NT2/D1 (cell line): ENCODE measurements at regions not wholly inside any gene's neighbourhood (a gene's known extent, or its start where the extent isn't known, plus 50 kb on each side); places are given as distances from the start of the nearest gene placed in this dataset.

Source experiments
- DNase-seq: peaks from one replicate; pipeline ENCODE4 v3.0.0-alpha.2; 2011; ENCODE audit warnings: low read depth, low spot score
- H3K27me3 ChIP-seq: 2 replicates; pipeline ENCODE4 v1.6.0; 2011; ENCODE audit warnings: mild to moderate bottlenecking; ENCODE audit not compliant: insufficient read length, insufficient read depth
- H3K36me3 ChIP-seq: 2 replicates; pipeline ENCODE4 v1.6.1; 2011; ENCODE audit warnings: mild to moderate bottlenecking, low read length, mixed read lengths; ENCODE audit not compliant: insufficient read depth, insufficient read length
- H3K4me1 ChIP-seq: 2 replicates; pipeline ENCODE4 v1.5.1; 2011; ENCODE audit not compliant: insufficient read depth, insufficient read length
- H3K4me3 ChIP-seq: 2 replicates; pipeline ENCODE4 v1.5.1; 2011; ENCODE audit warnings: low read depth; ENCODE audit not compliant: insufficient read length
- H3K9ac ChIP-seq: 2 replicates; pipeline ENCODE4 v1.6.0; 2011; ENCODE audit warnings: low read depth; ENCODE audit not compliant: insufficient read length
- H3K9me3 ChIP-seq: 2 replicates; pipeline ENCODE4 v1.5.1; 2011; ENCODE audit warnings: mild to moderate bottlenecking, low read length; ENCODE audit not compliant: insufficient read depth
- SUZ12 ChIP-seq: IDR thresholded peaks from 2 replicates; pipeline ENCODE4 v1.6.1; 2011; ENCODE audit not compliant: insufficient read length, insufficient read depth; ENCODE audit errors: extremely low read depth
- YY1 ChIP-seq: IDR thresholded peaks from 2 replicates; pipeline ENCODE4 v1.6.1; 2011; ENCODE audit not compliant: insufficient read length, insufficient read depth
- ZNF274 ChIP-seq: IDR thresholded peaks from 2 replicates; pipeline ENCODE4 v1.6.1; 2011; ENCODE audit warnings: mild to moderate bottlenecking, low read depth, low read length

DNA sequence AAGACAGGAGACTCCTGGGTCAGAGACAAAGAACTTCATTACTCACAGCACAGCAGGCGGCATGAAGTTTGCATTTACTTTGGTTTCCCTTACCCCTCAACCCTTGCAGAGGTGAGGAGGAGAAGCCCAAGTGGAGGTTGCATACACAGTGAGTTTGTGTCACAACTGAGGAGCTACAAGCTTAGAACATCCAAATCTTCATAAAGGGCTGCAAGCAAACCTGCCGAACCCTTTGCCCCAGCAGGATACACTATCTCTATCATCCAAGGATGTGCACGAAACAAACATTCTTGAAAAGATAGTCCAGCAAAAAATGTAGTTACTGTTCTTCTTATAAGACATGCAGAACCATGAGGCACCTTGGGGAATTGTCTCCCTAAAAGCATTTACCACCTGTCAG is 493.5 kb downstream of the SETD4 start:
- peaks cover 14% of the 10 kb centered on the region; the same call in 1 of the 2 replicates for H3K9me3 ChIP-seq
- no peak for DNase-seq
- no peak overlapping the region for H3K4me3 ChIP-seq
- no peaks in the 10 kb centered on the region for H3K27me3 ChIP-seq
- H3K9ac ChIP-seq: no peak overlapping the region
- no peaks in the 10 kb centered on the region for H3K36me3 ChIP-seq
- TF ChIP-seq YY1 (no peak), ZNF274 (no peak), SUZ12 (no peak)
- peaks cover 9% of the 10 kb centered on the region for H3K4me1 ChIP-seq

DNA sequence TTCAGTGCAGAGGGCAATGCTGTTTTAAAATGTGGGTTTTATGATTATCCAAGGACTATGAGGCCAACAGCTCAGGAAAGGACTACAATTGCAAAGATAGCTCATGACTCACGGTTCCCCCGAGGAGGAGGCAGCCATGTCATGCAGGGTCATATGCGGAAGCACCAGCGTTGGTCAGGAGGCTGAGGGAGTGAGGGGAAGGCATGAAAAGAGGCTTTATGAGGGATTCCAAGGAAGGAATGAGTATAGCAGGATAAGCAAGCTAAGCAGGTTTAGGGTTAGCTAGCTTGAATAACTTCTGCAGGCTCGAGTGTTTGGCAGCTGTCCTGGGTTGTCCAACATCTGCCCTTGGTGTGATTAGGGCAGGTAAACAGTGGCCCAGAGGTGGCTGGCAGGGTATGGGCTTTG is 495.1 kb downstream of the SETD4 start:
- Histone ChIP-seq H3K36me3 (no peaks in the 10 kb centered on the region), H3K27me3 (no peaks in the 10 kb centered on the region), H3K4me3 (no peak overlapping the region), H3K9ac (no peak overlapping the region), H3K4me1 (peaks cover 9% of the 10 kb centered on the region), H3K9me3 (peaks cover 14% of the 10 kb centered on the region; the same call in 1 of the 2 replicates)
- DNase-seq: peak; percentile 27
- TF ChIP-seq YY1 (peak; percentile 49), SUZ12 (no peak)

DNA sequence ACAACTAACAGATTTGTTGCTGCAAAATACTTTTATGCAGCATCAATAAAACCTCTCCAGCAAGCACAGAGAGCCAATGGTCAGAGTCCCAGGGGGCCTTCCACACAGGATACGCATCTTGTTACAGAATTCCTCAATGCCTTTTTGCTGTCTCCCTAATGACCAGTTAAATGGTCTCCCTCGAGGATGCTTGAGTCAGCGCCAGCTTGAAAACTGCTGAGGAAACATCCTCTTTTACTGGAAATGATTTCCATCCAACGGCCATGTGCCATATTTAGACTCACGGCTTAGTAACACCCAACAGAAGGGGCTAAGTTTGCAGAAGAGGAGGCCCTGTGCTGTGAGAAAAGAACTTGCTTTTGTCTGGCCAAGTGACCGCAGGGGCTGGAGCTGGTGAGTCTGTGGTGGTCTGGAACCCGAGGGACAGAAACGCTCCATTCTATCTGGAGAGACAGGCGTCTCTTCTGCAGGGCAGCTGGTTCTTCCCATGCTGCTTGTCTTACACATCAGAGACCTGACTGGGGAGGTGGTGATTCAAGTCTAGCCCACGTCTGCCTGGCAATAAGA is 496.4 kb downstream of the SETD4 start:
- Histone ChIP-seq H3K36me3 (no peaks in the 10 kb centered on the region), H3K4me1 (peaks cover 9% of the 10 kb centered on the region), H3K9me3 (peaks cover 14% of the 10 kb centered on the region; the same call in 1 of the 2 replicates), H3K27me3 (no peaks in the 10 kb centered on the region), H3K4me3 (no peak overlapping the region), H3K9ac (no peak overlapping the region)
- TF ChIP-seq YY1 (no peak), SUZ12 (no peak), ZNF274 (no peak)
- DNase-seq: no peak

DNA sequence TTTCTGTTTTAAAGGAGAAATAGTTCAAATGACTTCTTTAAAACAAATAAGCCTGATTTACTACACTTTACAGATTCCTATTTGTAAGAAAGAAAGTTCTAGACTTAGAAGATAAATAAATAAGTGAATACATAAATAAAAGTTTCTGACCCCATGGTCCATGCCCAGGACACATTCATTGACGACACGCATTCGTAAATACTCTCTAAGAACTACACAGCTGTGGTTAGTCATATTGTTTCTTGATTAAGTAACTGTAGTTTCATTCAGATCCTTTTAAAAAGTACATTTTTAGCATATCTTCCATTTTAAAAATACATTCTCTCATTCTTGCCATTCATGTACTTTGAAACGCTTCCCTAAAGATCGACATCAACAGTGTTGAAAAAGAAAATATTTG is 497.4 kb downstream of the SETD4 start:
- peaks cover 13% of the 10 kb centered on the region; the same call in 1 of the 2 replicates for H3K9me3 ChIP-seq
- no peak overlapping the region for H3K9ac ChIP-seq
- H3K27me3 ChIP-seq: no peaks in the 10 kb centered on the region
- no peak for DNase-seq
- TF ChIP-seq YY1 (no peak), SUZ12 (no peak), ZNF274 (no peak)
- H3K4me1 ChIP-seq: peaks cover 9% of the 10 kb centered on the region
- H3K36me3 ChIP-seq: no peaks in the 10 kb centered on the region
- H3K4me3 ChIP-seq: no peak overlapping the region

DNA sequence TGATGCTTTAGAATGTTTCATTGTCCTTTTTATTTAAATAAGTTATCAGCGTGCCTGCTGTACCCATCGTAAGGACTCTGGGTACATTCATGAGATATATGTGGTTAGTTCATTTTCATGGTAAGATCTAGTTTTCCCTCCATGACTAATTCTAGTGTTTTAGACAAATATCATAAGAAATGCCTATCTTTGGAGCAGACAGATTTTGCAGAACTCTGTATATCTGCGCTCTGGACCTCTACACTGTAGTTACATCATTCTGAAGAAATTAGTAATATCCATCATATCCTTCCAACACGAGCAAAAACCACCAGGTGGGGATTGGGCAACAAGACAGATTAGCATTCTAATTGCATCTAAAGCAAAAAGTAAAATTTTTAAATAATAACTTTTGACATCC is 499.2 kb downstream of the SETD4 start:
- H3K9me3 ChIP-seq: no peaks in the 10 kb centered on the region
- no peak for DNase-seq
- TF ChIP-seq ZNF274 (no peak), YY1 (no peak), SUZ12 (no peak)
- no peak overlapping the region for H3K9ac ChIP-seq
- H3K36me3 ChIP-seq: no peaks in the 10 kb centered on the region
- no peak overlapping the region for H3K4me3 ChIP-seq
- H3K27me3 ChIP-seq: no peaks in the 10 kb centered on the region
- H3K4me1 ChIP-seq: peaks cover 9% of the 10 kb centered on the region

DNA sequence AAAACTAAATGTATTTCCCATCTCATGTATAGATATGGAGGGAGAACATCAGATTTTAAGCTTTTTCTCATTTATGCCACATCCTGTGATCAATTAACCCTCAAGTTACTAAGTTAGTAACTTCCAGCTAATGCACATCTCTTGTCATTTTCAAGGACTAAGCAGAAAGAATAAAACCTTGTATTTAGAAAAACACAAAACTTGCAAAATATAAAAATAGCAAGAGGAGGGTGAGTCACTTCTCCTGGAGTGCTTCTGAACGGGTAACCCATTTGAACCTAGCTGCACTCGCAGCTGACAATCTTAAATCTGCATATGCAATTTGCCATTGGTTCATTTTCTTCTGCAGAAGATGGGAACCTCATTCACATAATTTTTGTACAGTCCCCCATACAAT is 500.5 kb downstream of the SETD4 start:
- Histone ChIP-seq H3K4me3 (no peak overlapping the region), H3K4me1 (peaks cover 5% of the 10 kb centered on the region), H3K27me3 (no peaks in the 10 kb centered on the region), H3K9me3 (no peaks in the 10 kb centered on the region), H3K36me3 (no peaks in the 10 kb centered on the region), H3K9ac (no peak overlapping the region)
- no peak for DNase-seq
- TF ChIP-seq YY1 (no peak), ZNF274 (no peak), SUZ12 (no peak)

DNA sequence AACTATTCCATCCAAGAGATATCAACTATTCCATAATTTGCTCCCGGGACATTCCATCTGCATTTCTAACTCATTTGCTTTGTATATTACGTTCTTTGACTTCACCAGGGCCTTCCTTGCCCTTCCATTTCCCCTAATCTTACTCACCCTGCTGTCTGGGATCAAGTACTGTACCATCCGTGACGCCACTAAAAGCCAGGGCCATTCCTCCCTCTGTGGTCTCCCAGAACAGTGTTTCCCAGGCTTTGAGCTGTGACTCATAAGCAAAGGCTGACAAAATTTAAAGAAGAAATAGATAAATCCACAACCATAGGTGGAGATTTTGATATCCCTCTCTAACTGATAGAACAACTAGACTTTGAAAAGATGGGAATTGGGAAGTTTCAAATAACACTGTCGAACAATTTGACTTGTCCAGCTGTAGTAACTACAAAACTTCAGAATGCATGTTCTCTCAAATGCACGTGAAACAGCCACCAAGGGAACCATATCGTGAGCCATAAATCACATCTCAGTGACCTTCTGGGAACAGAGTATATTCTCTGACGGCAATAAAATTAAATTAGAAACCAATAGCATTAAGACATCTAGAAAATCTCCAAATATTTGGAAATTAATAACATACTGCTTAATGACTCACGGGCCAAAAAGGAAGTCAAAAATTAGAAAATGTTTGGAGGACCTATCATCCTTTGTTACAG is 501.0 kb downstream of the SETD4 start:
- Histone ChIP-seq H3K9me3 (no peaks in the 10 kb centered on the region), H3K4me3 (no peak overlapping the region), H3K27me3 (no peaks in the 10 kb centered on the region), H3K4me1 (peaks cover 5% of the 10 kb centered on the region), H3K36me3 (no peaks in the 10 kb centered on the region), H3K9ac (no peak overlapping the region)
- no peak for DNase-seq
- TF ChIP-seq YY1 (no peak), ZNF274 (no peak), SUZ12 (no peak)
